Sigmoid colon (tissue), 4 donors: ENCODE measurements at regions not wholly inside any gene's neighbourhood (a gene's known extent, or its start where the extent isn't known, plus 50 kb on each side); places are given as distances from the start of the nearest gene placed in this dataset.

Experiments used
- CTCF ChIP-seq, 4 experiments: fragments of 450-650 bp in 3 of 4; fragments of 200-600 bp in 1 of 4; IDR thresholded peaks; one replicate each; pipeline ENCODE4 v1.5.1; 2016 to 2019; ENCODE audit warnings: antibody characterized with exemption in 4 of 4, mild to moderate bottlenecking in 3 of 4, moderate library complexity in 2 of 4
- EP300 ChIP-seq, 4 donors: sonication (generic); formaldehyde crosslinking; IDR thresholded peaks; one replicate each; pipeline ENCODE4 v1.6.1; 2017; ENCODE audit warnings: antibody characterized with exemption in 4 of 4
- POLR2AphosphoS5 ChIP-seq, 4 donors: sonication (generic); formaldehyde crosslinking; IDR thresholded peaks; one replicate each; pipeline ENCODE4 v1.6.1; 2017; ENCODE audit warnings: antibody characterized with exemption in 4 of 4

GRCh38 chr20:60332523-60332922, 374.3 kb downstream of the CDH26 start:
- TF ChIP-seq POLR2AphosphoS5 (IDR thresholded peaks at IDR 0.05) (no peak), CTCF (IDR thresholded peaks at IDR 0.05) (no peak), EP300 (IDR thresholded peaks at IDR 0.05) (no peak)
